ENCODE measurements at regions not wholly inside any gene's neighbourhood (a gene's known extent, or its start where the extent isn't known, plus 50 kb on each side); places are given as distances from the start of the nearest gene placed in this dataset.

DNA sequence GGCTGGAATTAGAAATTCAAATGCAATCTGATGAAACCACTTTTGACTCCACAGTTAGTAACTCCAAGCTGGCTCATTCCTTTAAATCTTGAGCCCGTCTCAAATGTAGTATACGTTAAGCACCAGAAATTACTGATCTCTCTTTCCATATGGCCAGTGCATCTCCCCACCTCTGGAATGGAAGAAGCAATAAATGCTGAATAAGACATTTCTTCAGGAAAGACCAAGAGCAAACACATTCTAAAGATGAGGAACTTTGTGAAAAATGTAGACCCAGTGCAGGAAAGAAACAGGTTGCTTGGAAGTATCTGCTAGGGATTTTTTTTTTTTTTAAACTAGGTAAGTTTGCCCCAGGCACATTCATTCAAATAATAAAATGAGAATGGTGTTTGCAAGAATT, 143.1 kb upstream of the FBXO11 start:
- no peak for TF ChIP-seq CTCF (conservative IDR thresholded peaks at IDR 0.05 in 1 of 2, IDR thresholded peaks at IDR 0.05 in 1 of 2; ENCODE audit: low read depth in 1 of 2, low read length in 2 of 2)
- no peak for TF ChIP-seq EZH2 (IDR thresholded peaks at IDR 0.05; ENCODE audit: low read length, missing control alignments)
